GM12892 (cell line): ENCODE measurements at regions not wholly inside any gene's neighbourhood (a gene's known extent, or its start where the extent isn't known, plus 50 kb on each side); places are given as distances from the start of the nearest gene placed in this dataset.

Experiments used
- DNase-seq: peaks from one replicate; pipeline ENCODE4 v3.0.0; 2011; ENCODE audit not compliant: insufficient read length
- FAIRE-seq: peaks from 2 replicates; lab custom pipeline; 2011; peaks lifted over from hg19 to GRCh38; lab: Jason Lieb, UNC
- POLR2A ChIP-seq: IDR thresholded peaks from 2 replicates; pipeline ENCODE4 v1.6.1; 2011; ENCODE audit warnings: low read depth, low read length, control low read depth
- POLR2AphosphoS5 ChIP-seq: IDR thresholded peaks from 2 replicates; pipeline ENCODE4 v1.6.1; 2011; ENCODE audit warnings: low read depth, low read length, control low read depth
- TAF1 ChIP-seq: IDR thresholded peaks from 2 replicates; pipeline ENCODE4 v1.6.1; 2011; ENCODE audit warnings: low read depth, mild to moderate bottlenecking, control low read depth, low read length, borderline replicate concordance

- DNase-seq (no peak), FAIRE-seq (no peak)
- TF ChIP-seq TAF1 (no peak), POLR2A (no peak), POLR2AphosphoS5 (no peak)
These were observed 734.9 kb upstream of the USP15 start for GRCh38 chr12:61525331-61525730.

GRCh38 chr12:61530456-61530855, 729.7 kb upstream of the USP15 start:
- TF ChIP-seq POLR2A (no peak), POLR2AphosphoS5 (no peak), TAF1 (no peak)
- no peak for DNase-seq

GRCh38 chr12:61531195-61531594, 729.0 kb upstream of the USP15 start:
- TF ChIP-seq POLR2AphosphoS5 (no peak), TAF1 (no peak), POLR2A (no peak)
- FAIRE-seq, result no peak
- no peak for DNase-seq

More at GRCh38 chr12:61530456-61530855, 729.7 kb upstream of the USP15 start:
- FAIRE-seq, result no peak

- no peak for FAIRE-seq
- no peak for DNase-seq
- TF ChIP-seq POLR2A, result no peak
- TF ChIP-seq TAF1, result no peak
- TF ChIP-seq POLR2AphosphoS5, result no peak
These were observed 724.1 kb upstream of the USP15 start for GRCh38 chr12:61536117-61536516.

- FAIRE-seq (no peak), DNase-seq (no peak)
- TF ChIP-seq POLR2A (no peak), POLR2AphosphoS5 (no peak), TAF1 (no peak)
These were observed 723.7 kb upstream of the USP15 start for GRCh38 chr12:61536525-61536924.

GRCh38 chr12:61538951-61539350, 721.3 kb upstream of the USP15 start:
- DNase-seq (no peak), FAIRE-seq (no peak)
- TF ChIP-seq TAF1, result no peak
- no peak for TF ChIP-seq POLR2A
- TF ChIP-seq POLR2AphosphoS5, result no peak

GRCh38 chr12:61542551-61542950, 717.7 kb upstream of the USP15 start:
- DNase-seq, result no peak
- no peak for FAIRE-seq
- TF ChIP-seq POLR2AphosphoS5, result no peak
- no peak for TF ChIP-seq POLR2A
- TF ChIP-seq TAF1, result no peak

GRCh38 chr12:61546296-61546695, 713.9 kb upstream of the USP15 start:
- no peak for FAIRE-seq
- no peak for TF ChIP-seq POLR2AphosphoS5
- no peak for TF ChIP-seq POLR2A
- no peak for TF ChIP-seq TAF1
- DNase-seq, result no peak

- TF ChIP-seq TAF1 (no peak), POLR2A (no peak), POLR2AphosphoS5 (no peak)
- DNase-seq (no peak), FAIRE-seq (no peak)
These were observed 707.1 kb upstream of the USP15 start for GRCh38 chr12:61553091-61553490.

GRCh38 chr12:61554268-61555008, 705.8 kb upstream of the USP15 start:
- TF ChIP-seq POLR2AphosphoS5 (no peak), TAF1 (no peak), POLR2A (no peak)
- FAIRE-seq (no peak), DNase-seq (no peak)

- no peak for TF ChIP-seq TAF1
- no peak for TF ChIP-seq POLR2AphosphoS5
- no peak for TF ChIP-seq POLR2A
- no peak for FAIRE-seq
- no peak for DNase-seq
These were observed 696.3 kb upstream of the USP15 start for GRCh38 chr12:61563665-61564450.
